Caco-2 (cell line): ENCODE measurements at regions not wholly inside any gene's neighbourhood (a gene's known extent, or its start where the extent isn't known, plus 50 kb on each side); places are given as distances from the start of the nearest gene placed in this dataset.

Source experiments
- BruUV-seq: library from RNA; stranded (reverse); fragments of 400-500 nt; replicated peaks from 2 replicates; lab custom pipeline; 2021; lab: Mats Ljungman, UMichigan
- CTCF ChIA-PET: fragments of 300-600 bp; sonication (Branson Sonifier 250); formaldehyde crosslinking; loops from one replicate; lab custom pipeline; 2022; ENCODE audit warnings: antibody characterized with exemption; lab: Charles Lee
- POLR2A ChIA-PET: fragments of 300-600 bp; sonication (Branson Sonifier 250); formaldehyde crosslinking; loops from one replicate; lab custom pipeline; 2022; ENCODE audit warnings: antibody characterized with exemption; lab: Charles Lee
- DNase-seq, 2 experiments: peaks; one replicate each; pipeline versions ENCODE4 v3.0.0 to v3.0.0-alpha.2; 2020 to 2022
- H3K27me3 ChIP-seq: replicated peaks from 2 replicates; pipeline ENCODE4 v1.6.0; 2011; ENCODE audit warnings: low read length; ENCODE audit not compliant: control insufficient read depth, insufficient read depth
- H3K36me3 ChIP-seq: 2 replicates; pipeline ENCODE4 v1.5.1; 2011; ENCODE audit warnings: low read length; ENCODE audit not compliant: control insufficient read depth, insufficient read depth
- H3K4me1 ChIP-seq: fragments of 250-450 bp; sonication (Bioruptor Pico); 2 replicates; pipeline ENCODE4 v1.5.1; 2020; ENCODE audit warnings: mild to moderate bottlenecking
- H3K4me3 ChIP-seq: 2 replicates; pipeline ENCODE4 v1.5.1; 2011; ENCODE audit warnings: low read depth, mild to moderate bottlenecking, control low read depth, low read length
- H3K9me3 ChIP-seq: fragments of 250-450 bp; sonication (Bioruptor Pico); 2 replicates; pipeline ENCODE4 v1.5.1; 2020; ENCODE audit warnings: mild to moderate bottlenecking, moderate library complexity
- H3K27ac Mint-ChIP-seq: one replicate; pipeline ENCODE4 v1.8.0; 2022; ENCODE audit warnings: mixed read lengths; ENCODE audit not compliant: unreplicated experiment
- H3K27me3 Mint-ChIP-seq: one replicate; pipeline ENCODE4 v1.8.0; 2022; ENCODE audit warnings: mixed read lengths; ENCODE audit not compliant: insufficient read depth, unreplicated experiment
- H3K36me3 Mint-ChIP-seq: one replicate; pipeline ENCODE4 v1.8.0; 2022; ENCODE audit warnings: mild to moderate bottlenecking, mixed read lengths; ENCODE audit not compliant: insufficient read depth, unreplicated experiment
- H3K4me1 Mint-ChIP-seq: one replicate; pipeline ENCODE4 v1.8.0; 2022; ENCODE audit warnings: low read depth, mixed read lengths; ENCODE audit not compliant: unreplicated experiment
- H3K4me3 Mint-ChIP-seq: one replicate; pipeline ENCODE4 v1.8.0; 2022; ENCODE audit warnings: mild to moderate bottlenecking, moderate library complexity, mixed read lengths; ENCODE audit not compliant: unreplicated experiment
- H3K9me3 Mint-ChIP-seq: one replicate; pipeline ENCODE4 v1.8.0; 2022; ENCODE audit warnings: mixed read lengths; ENCODE audit not compliant: unreplicated experiment
- CTCF ChIP-seq, 2 experiments: fragments of 200-600 bp in 1 of 2; IDR thresholded peaks; 1 replicate in 1 of 2; 2 replicates in 1 of 2; pipeline versions ENCODE4 v1.5.1 to v1.8.0; 2011 to 2022; ENCODE audit warnings: antibody characterized with exemption in 1 of 2, control low read depth in 1 of 2, inconsistent platforms in 1 of 2, low read depth in 1 of 2, low read length in 1 of 2, mild to moderate bottlenecking in 1 of 2, moderate library complexity in 1 of 2; ENCODE audit not compliant: insufficient read depth in 1 of 2, severe bottlenecking in 1 of 2, unreplicated experiment in 1 of 2
- intact Hi-C: fragments of 100-400 bp; cut with micrococcal nuclease; formaldehyde crosslinking; loops from one replicate; pipeline ENCODE4 v1.10.0; 2022; ENCODE audit not compliant: unreplicated experiment

- Mint-ChIP-seq H3K27ac (no peak overlapping the region), H3K9me3 (no peaks in the 10 kb centered on the region), H3K4me3 (no peak overlapping the region), H3K4me1 (peaks cover 4% of the 10 kb centered on the region), H3K27me3 (peaks cover 15% of the 10 kb centered on the region), H3K36me3 (no peaks in the 10 kb centered on the region)
- no peak for TF ChIP-seq CTCF (IDR thresholded peaks at IDR 0.05; ENCODE audit: insufficient read depth in 1 of 2, low read depth in 1 of 2, low read length in 1 of 2, severe bottlenecking in 1 of 2, unreplicated experiment in 1 of 2)
- CTCF ChIA-PET = no interaction called here
- intact Hi-C loops = no loop called here
- BruUV-seq = no TSS peak
- POLR2A ChIA-PET = interaction anchor here (0.7 kb wide), 1 partner anchor 220 kb away, joined by 5 read pairs; no protein-coding TSS in a partner anchor
- Histone ChIP-seq H3K27me3 (no peaks in the 10 kb centered on the region), H3K4me3 (no peak overlapping the region), H3K9me3 (no peaks in the 10 kb centered on the region), H3K4me1 (no peaks in the 10 kb centered on the region), H3K36me3 (no peaks in the 10 kb centered on the region)
- no peak for DNase-seq
Observed at GRCh38 chr14:53384073-53384472, 230.9 kb upstream of the DDHD1 start.

GRCh38 chr14:53381895-53382294 is 228.8 kb upstream of the DDHD1 start:
- Mint-ChIP-seq H3K27ac (no peak overlapping the region), H3K36me3 (no peaks in the 10 kb centered on the region), H3K4me1 (peaks cover 4% of the 10 kb centered on the region), H3K27me3 (peaks cover 3% of the 10 kb centered on the region), H3K9me3 (no peaks in the 10 kb centered on the region), H3K4me3 (no peak overlapping the region)
- no TSS peak for BruUV-seq
- POLR2A ChIA-PET = no interaction called here
- CTCF ChIA-PET = no interaction called here
- intact Hi-C loops = no loop called here
- Histone ChIP-seq H3K27me3 (no peaks in the 10 kb centered on the region), H3K4me1 (no peaks in the 10 kb centered on the region), H3K4me3 (no peak overlapping the region), H3K9me3 (no peaks in the 10 kb centered on the region), H3K36me3 (no peaks in the 10 kb centered on the region)
- no peak for DNase-seq
- TF ChIP-seq CTCF (IDR thresholded peaks at IDR 0.05; ENCODE audit: insufficient read depth in 1 of 2, low read depth in 1 of 2, low read length in 1 of 2, severe bottlenecking in 1 of 2, unreplicated experiment in 1 of 2) = no peak

- CTCF ChIA-PET = no interaction called here
- TF ChIP-seq CTCF (IDR thresholded peaks at IDR 0.05; ENCODE audit: insufficient read depth in 1 of 2, low read depth in 1 of 2, low read length in 1 of 2, severe bottlenecking in 1 of 2, unreplicated experiment in 1 of 2) = no peak
- intact Hi-C loops = no loop called here
Observed at GRCh38 chr14:53380867-53381225, 227.7 kb upstream of the DDHD1 start.

More at GRCh38 chr14:53380867-53381225, 227.7 kb upstream of the DDHD1 start:
- Mint-ChIP-seq H3K27me3 (peaks cover 4% of the 10 kb centered on the region), H3K36me3 (no peaks in the 10 kb centered on the region), H3K9me3 (no peaks in the 10 kb centered on the region), H3K4me3 (no peak overlapping the region), H3K4me1 (peaks cover 4% of the 10 kb centered on the region), H3K27ac (no peak overlapping the region)
- Histone ChIP-seq H3K36me3 (no peaks in the 10 kb centered on the region), H3K4me1 (no peaks in the 10 kb centered on the region), H3K27me3 (no peaks in the 10 kb centered on the region), H3K9me3 (no peaks in the 10 kb centered on the region), H3K4me3 (no peak overlapping the region)
- POLR2A ChIA-PET = no interaction called here
- DNase-seq = no peak
- BruUV-seq = no TSS peak
